Kasumi-1 (cell line): ENCODE measurements at regions not wholly inside any gene's neighbourhood (a gene's known extent, or its start where the extent isn't known, plus 50 kb on each side); places are given as distances from the start of the nearest gene placed in this dataset.

ENCODE experiments used
- DNase-seq, 2 experiments: peaks; one replicate each; lab custom pipeline; 2025; lab: John Stamatoyannopoulos, UW

DNA sequence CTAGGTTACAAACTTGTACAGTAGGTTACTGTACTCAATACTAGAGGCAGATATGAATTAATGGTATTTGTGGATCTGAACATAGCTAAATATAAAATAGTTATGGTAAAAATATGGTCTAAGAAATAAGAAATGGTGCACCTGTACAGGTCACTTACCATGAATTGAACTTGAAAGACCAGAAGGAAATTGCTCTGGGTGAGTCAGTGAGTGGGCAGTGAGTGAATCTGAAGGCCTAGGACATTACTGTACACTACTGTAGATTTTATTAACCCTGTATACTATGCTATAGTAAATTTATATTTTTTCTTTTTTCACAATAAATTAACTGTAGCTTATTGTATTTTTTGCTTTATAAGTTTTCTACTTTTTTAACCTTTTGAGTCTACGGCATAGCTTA, 1020.4 kb downstream of the CDH18 start:
- DNase-seq: no peak

DNA sequence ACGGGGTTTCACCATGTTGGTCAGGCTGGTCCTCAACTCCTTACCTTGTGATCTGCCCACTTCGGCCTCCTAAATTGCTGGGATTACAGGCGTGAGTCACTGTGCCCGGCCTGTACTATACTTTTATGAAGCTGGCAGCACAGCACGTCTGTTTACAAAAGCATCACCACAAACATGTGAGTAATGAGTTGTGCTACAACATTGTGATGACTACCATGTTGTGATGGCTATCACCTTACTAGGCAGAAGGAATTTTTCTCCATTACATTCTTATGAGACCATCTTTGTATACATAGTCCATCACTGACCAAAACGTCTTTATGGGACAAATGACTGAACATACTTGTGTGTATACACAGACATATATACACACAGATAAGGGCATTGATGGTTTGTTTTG, 1019.0 kb downstream of the CDH18 start:
- no peak for DNase-seq

DNA sequence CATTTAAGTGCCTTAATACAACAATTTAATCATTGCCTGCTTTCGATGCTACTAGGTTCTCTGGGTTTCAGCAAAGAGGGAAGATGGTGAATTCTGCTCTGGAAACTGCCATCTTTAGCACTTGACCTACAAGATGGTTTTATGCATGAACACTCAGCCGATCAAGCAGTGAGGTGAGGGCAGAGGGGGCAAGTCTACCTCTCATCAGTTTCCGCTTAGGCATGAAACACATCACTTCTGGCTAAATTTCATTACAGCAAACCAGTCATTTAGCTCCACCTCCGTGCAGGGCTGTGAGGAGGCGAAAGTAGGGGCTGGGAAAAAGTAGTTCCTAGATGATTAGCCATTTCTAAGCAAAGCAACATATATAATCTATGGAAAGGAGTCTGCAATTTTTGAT, 1018.0 kb downstream of the CDH18 start:
- DNase-seq: no peak

DNA sequence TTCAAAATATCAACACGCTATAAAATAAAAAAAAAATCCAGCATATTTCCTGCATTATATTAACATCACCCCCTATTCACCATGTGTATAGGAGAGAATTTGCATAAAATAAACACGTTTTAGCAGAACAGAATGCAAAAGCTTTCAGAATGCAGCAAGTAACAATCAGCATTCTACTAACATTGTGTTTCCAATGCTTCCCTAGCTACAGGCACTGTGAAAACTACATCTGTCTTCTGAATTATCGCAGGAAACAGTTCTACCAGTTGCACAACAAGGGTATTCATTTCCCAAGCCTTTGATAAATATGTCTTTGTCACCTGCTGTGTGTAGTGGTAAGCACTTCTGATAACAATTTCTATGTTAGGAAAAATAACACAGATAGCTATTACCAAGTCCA, 1015.8 kb downstream of the CDH18 start:
- DNase-seq: no peak

DNA sequence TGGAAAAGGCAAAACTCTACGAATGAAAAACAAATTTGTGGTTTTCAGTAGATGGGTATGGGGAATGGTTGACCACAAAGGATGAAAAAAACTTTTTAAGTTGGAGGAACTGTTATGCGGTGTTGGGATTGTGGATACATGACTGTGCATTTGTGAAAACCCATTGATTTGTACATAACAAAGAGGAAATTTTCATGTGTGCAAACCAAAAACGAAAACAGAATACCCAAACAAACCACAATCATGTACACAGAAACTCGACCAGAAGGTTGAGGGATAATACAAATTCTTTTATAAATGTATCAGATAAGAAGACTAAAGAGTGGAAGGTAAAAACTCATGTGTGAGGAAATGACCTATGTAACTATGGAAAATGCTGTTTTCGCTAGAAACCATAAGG, 1012.4 kb downstream of the CDH18 start:
- no peak for DNase-seq

DNA sequence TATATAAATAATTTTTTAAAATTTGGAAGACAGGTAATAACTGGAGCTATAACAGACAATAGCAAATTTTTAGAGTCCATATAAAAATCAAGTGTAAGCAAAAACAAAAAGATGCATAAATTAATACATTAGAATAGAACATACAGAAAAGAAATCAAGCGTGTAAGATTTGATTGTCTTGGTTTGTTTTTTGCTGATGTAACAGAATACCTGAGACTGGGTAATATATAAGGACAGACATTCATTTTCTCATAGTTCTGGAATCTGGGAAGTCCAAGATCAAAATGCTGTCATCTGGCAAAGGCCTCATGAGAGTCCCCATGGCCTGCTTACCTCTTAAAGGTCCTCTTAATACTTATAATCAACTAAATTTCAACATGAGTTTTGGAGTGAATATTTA, 1010.1 kb downstream of the CDH18 start:
- DNase-seq: no peak

DNA sequence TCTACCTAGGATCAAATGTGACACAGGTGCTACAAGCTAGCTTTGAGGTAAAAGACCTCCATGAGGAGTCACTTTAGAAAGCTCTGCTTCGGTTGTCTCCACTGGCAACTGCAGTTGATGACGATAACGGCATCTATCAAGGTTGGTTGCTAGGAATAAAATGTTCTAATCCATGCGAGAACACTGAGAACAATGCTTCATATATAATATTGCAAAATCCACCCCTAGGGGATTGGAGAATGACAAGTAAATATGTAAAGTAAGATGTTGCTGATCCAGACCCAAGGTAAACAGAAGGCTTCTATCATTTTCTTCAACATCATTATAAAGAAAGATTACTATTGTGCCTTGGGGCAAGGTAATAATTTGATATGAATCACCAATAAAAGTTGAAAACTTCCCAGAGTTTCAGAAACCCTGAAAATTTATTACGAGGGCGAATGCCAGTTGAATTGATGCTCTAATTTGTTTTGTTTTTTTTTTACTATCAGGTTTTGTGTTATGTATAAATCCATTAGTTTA, 1003.4 kb downstream of the CDH18 start:
- DNase-seq: no peak

DNA sequence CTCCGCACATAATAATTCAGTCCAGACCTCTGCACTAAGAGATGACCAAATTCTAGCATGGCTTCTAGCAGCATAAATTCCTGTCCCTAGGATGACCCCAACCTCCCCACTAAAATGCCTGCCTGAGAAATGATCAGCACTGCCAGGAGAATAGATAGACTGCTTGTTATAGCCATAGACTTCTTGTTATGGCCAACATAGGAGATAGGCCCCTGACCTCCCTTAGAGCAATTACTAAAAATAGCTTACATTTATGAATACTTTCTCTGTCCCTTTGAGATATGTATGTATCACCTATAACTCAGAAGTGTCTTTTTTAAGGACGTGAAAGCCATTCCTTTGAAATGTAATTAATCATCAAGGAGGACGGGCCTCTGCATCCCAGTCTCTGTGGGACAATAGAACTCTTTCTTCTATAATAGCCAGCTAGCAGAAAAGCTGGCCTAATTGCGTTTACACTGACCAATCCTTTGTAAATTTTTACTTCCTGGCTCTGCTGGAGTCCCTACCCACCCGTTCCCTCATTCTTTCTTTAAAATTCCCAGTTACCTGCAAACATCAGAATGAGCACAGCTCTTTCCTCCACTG, 1002.7 kb downstream of the CDH18 start:
- DNase-seq: no peak

DNA sequence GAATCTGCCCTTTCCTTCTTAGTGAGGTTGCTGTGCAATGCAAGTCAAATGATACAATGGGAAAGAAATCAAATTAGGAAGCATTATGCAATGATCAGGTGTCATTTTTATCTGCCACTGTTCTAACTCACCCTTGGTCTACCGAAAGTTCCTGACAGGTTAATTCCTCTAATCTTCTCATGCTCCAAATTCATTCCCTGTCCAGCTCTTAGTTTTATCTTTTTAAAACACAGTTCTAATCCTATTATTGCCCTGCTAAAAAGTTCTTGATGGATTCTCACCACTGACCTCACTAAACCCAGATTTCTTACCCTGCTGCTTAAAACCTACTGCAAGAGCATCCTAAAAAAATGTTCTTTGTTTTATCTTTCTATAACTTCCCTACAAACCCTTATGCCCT, 1000.9 kb downstream of the CDH18 start:
- DNase-seq: no peak

DNA sequence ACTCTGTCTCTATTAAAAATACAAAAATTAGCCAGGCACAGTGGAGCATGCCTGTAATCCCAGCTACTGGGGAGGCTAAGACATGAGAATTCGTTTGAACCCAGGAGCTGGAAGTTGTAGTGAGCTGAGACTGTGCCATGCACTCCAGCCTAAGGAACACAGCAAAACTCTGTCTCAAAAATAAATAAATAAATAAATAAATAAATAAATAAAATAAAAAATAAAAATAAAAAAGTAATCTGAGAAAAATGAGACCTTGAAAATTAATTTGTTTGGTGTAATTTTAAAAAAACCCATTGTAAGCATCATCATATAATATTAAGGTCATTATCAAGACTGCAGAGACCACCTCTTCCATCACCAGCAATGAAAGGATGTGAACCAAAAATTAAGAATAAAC, 997.1 kb downstream of the CDH18 start:
- DNase-seq: no peak

DNA sequence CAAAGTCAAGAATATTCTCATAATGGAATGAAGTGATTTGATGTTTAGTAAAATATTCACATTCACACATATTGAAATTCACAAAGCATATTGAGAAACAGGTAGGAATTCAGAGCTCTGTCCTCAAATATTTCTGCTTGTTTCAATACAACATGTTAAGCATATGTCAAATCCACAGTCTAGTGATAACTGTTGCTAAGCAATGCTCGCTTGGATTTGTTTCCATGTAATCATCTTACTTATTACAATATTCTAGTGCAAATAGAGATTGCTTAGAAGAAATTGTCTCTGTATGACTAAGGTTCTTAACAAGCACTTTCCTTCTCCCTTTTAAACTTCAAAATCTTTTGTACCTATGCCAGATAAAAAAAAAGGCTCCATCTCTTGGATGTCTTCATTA, 995.7 kb downstream of the CDH18 start:
- no peak for DNase-seq

DNA sequence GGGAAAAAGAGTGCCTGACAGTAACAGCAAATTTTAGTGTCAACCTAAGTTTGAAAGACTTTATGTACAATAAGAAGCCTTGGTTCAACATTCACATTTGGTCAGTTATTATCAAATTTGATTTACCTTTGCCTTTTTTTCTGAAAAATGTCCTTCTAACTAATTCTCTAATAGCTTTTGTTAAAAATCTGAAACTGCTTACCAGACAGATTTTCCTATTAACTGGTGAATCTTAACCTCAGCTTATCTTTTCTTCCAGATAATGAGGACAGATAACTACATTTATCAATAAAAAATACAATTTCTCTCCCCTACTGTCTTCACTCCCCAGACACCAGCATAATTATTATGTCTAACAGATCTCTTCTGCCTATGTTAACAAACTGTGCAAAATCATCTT, 988.5 kb downstream of the CDH18 start:
- DNase-seq: no peak

DNA sequence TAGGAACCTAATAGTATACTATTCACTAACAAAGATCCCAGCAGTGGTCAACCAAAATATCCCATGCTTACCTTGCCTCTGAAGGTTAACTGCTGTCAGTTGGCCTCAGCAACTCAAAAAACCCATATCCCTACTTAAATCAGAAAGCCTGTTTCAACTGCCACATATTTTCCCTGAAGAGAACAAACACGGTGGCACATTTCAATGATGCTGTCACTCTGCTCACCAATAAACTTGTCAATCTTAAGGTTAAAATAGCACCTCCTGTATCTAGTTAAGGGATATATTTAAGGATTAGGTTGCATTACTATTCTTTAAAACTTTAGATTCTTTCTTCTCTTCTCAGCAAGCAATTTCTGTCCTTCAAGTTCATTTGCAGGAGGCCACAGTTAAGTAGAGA, 986.9 kb downstream of the CDH18 start:
- DNase-seq: no peak

DNA sequence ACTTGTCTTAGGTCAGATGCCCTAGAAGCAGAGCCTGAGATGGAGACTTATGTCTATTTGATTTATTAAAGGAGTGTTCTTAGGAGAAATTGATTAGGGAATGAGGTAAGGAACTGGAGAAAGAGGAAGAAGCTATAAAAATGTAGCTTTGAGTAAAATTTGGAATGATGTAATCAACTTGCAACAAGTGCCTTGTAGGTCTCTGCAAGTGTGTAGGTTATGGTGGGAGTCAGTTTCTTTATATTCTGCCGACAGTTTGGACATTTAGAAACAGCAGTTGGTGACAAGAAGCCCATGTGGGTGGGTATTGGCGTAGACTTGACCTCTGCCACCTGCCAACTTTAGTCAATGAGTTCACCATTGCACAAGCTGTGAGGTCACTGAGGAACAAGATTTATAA, 986.5 kb downstream of the CDH18 start:
- DNase-seq: no peak

DNA sequence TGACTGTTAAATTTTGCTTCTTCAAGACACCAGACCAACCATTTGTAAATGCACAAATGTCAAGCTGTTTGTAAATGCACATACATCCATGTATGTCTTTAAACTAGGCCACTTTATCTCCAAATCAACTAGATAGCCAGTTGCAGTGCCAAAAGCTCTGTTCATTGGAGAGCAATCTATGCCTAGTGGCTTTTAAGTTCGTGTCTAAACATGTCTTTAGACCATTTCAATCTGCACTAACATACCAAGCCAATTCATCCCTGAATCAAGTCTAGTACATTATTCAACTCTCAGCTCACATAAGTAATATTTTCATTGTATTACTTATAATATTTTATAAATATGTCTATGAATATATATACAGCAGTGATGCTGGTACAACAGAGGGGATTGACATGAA, 985.9 kb downstream of the CDH18 start:
- DNase-seq: no peak

DNA sequence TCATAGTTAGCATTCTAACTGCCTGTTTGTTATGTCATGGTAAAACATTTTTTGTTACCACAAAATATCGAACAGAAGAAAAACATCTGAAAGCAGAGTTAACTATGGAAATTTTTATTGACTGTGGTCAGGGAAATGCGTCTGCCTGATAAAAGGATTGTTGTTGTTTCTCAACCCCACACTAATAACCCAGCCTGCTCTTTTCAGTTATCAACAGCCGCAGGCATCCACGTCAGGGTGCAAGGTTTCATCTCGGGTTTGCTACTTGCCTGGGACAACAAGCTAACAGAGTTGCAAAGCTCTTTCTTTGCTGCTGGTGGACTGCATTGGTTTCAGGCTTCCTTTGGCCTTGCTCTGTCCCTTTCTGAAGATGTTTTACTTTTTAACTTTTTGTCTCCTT, 969.2 kb downstream of the CDH18 start:
- no peak for DNase-seq

DNA sequence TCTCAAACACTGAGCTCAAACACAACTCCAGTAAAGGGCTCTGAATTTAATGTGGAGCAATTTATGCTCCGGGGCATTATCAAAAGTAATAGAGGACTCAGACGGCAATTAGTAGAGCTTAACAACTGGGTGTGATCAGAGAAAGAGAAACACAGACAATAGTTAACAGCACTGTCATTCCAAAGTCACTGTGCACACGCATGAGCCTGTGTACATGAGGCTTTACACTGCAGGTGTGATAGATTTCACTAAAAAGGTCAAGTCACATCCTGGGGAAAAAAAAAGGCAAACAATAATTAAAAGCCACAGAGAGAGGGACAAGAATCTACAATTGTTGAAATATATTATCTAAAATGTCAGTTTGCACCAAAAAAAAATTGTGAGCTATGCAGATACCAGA, 956.5 kb downstream of the CDH18 start:
- no peak for DNase-seq

DNA sequence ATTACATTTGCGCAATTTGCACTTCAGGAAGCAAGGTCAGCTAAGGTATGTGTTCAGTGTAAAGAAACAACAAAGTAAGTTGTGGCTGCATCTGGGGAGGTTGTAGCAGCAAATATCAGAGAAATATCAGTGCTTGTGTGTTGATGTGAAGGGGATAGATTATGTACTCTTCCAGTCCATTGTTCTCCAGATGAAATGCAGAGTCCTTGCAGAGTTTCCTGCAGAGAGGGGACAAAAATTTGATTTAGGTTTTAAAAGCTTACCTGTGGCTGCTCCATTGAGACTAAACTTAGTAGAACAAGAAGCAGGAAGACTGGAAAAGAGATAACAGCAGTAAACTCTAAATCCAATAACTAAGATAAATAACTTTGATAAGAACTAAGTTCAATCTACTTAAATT, 952.2 kb downstream of the CDH18 start:
- DNase-seq: no peak

DNA sequence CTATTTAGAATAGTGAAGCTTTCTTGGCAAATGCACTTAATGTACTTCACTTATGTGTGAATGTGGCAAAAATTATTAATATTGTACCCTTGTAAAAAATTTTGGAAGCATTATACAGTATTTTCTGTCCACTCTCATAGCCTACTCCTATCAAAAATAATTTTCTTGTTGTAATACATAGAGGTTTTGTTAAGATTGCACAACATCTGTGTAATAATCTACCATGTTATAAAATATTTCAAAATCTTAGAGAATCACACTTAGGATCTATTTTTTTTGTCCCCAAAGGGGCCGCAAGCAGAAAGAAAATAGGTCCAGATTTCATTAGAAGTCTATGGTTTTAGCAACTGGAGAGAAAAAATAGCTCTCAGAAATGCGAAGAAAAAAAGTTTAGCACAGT, 945.9 kb downstream of the CDH18 start:
- DNase-seq: no peak

DNA sequence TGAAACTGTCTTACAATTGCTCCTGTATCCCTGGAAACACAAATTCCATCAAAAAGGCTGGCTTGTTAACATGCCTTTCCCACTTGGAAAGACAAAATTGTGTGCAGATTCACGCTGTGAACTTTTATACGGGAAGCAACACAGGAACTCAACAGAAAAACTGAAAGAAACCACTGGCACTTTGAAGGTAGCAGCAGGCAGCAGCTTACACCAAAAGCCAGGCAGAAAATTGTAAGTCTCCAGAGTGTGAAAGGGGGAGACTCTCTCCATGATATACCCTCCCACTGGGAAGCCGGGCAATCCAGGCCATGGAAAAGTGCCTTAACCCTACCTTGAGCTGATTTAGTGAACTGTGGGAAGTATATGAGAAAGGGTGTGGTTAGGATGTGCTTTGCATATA, 943.7 kb downstream of the CDH18 start:
- DNase-seq: no peak

DNA sequence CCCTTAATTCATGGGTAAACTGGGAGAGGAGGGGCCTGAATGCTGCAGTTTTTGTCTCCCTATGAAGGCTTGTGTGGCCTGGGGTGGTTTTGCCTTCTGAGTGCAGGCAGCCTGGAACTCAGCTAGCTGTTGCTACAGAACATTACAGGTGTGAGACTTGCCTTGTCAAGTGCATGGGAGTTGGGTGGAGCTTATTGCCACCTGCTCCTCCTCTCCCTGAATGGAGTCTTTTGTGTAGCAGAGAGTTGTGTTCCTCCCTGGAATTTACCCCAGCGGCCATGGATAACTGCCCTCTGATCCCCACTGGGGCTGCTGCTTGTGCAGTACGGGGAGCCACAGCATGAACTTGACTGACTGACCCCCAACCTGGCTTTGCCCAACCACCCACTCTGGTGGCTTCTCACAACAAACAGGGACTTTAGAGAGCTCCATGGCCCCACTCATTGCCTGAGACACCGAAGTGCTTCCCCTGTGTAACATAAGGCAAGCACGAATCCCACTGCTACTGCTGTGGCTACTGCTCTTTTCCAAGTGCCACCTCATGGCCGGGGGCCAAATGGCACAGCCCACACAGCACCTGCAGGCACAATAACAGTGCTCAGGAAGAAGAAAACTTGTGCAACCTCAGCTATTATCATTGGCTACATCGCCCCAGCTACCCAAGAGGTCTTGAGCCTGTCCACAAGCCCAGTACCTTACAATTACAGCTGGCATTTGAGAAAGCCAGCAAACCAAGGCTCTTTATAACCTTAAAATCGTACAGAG, 942.9 kb downstream of the CDH18 start:
- no peak for DNase-seq

DNA sequence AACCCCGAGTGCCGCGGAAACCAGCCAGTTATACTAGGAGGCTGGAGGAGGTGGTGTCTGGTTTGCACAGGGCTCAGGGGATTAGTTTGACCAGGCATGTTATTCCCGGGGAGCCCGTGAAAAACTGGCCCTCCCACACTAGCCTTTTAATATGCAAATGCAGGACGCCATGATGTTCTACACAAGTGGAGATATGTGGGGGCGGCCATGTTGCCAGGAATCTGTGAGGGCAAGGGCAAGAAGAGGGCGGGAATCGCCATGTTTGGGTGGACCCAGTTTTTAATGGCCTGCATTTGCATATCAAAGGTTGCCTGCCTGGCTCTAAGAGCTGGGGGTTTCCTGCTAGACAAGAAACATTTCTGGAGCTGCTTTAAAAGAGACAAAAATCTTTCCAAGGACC, 940.7 kb downstream of the CDH18 start:
- DNase-seq: no peak

DNA sequence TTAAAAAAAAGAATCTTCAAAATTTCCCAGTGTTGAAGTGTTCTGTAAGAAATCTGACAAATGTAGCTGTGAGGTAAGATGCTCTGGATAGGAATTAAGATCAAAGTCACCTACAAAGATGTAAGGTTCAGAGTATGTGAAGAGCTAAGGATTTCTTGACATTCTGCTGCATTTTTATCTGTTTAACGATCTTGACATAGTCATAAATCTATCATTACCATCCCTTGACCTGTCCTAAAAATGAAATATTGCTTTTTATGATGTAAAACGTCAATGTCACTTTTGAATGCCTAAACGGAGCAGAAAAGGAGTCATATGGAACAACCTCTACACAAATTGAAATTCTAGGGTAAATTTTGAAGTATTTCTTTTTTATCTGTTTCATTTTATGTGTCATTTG, 939.3 kb downstream of the CDH18 start:
- no peak for DNase-seq

DNA sequence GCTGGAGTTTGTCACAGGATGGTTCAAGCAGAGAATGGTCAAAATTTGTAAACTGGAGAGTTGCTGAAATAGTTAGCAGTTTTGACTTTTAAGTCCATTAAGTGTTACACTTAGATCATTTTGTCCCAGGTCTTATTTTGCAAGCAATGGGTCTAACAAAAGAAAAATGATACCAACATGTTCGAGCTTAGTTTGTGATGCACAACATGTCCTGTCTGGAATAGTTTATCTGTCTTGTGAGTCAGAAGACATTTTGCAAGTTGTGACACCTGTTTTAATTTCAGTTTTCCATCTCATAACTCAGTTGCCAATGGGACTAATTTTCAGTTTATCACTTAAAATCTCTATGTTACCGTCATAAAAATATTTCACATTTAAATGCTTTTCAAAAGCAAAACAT, 929.8 kb downstream of the CDH18 start:
- DNase-seq: no peak
